Fibroblast of the aortic adventitia (primary cell): ENCODE measurements at regions not wholly inside any gene's neighbourhood (a gene's known extent, or its start where the extent isn't known, plus 50 kb on each side); places are given as distances from the start of the nearest gene placed in this dataset.
"Not testable (repeated sequence)": the region's sequence is repeated elsewhere in the genome, so short reads cannot be mapped to it uniquely, and the experiment has no call there.

ENCODE experiments used
- DNase-seq: peaks from one replicate; pipeline ENCODE4 v3.0.0-alpha.2; 2010; ENCODE audit warnings: low read depth
- H3K4me3 ChIP-seq: 2 replicates; pipeline ENCODE4 v1.5.1; 2011; ENCODE audit warnings: low read depth, mild to moderate bottlenecking, control low read depth, low read length, moderate library complexity
- CTCF ChIP-seq: IDR thresholded peaks from 2 replicates; pipeline ENCODE4 v1.5.1; 2011; ENCODE audit warnings: mild to moderate bottlenecking, low read length, control low read depth, inconsistent platforms; ENCODE audit not compliant: insufficient read depth

GRCh38 chr13:44051405-44051804 is 171.7 kb downstream of the LACC1 start:
- no peak for DNase-seq
- TF ChIP-seq CTCF: no peak
- no peak overlapping the region for H3K4me3 ChIP-seq

- no peak for DNase-seq
Observed at GRCh38 chr13:44051918-44052675, 172.4 kb downstream of the LACC1 start.

DNA sequence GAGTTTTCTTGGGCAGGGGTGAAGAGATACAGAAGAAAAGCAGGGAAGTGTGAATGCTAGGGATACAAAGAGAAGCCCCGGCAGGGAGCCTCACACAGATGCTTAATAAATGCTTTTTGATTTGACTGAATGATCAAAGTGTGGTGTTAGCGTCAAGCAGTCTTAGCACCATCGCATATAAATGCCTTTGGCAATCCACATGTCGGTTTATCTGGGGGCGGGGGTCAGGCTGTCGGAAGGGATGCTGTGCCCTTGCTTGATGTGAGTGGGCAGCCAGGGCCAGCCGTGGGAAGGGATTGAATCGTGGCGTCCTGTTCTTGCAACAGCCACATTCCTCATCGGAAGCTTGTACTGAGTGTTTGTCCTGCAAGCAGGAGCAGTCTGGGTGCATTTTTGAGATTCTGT is 173.1 kb downstream of the LACC1 start:
- TF ChIP-seq CTCF: no peak
- peak; percentile 52 for DNase-seq
- H3K4me3 ChIP-seq: no peak overlapping the region

More at GRCh38 chr13:44051918-44052675, 172.4 kb downstream of the LACC1 start:
- no peak overlapping the region for H3K4me3 ChIP-seq
- no peak for TF ChIP-seq CTCF

DNA sequence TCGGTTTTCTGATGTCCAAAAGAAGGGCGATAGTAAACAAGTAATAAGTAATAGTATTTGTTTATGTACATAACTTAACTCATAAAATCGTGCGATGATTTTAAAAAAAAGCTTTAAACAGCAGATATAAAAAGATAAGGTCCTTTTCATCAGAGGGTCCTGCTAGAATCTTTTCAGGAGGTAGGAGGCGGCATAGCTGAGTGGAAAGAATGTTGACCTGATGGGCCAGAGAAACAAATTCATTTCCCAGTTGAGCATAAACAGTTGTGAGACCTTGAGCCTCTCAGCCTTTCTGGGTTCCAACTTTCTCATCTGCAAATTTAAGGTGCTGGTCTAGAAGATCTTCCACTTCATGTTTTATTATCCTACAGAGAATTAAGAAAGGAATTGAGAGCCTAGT is 173.5 kb downstream of the LACC1 start:
- no peak for TF ChIP-seq CTCF
- no peak for DNase-seq
- no peak overlapping the region for H3K4me3 ChIP-seq

GRCh38 chr13:44054525-44054924 is 174.8 kb downstream of the LACC1 start:
- no peak for DNase-seq
- no peak for TF ChIP-seq CTCF
- H3K4me3 ChIP-seq: no peak overlapping the region

GRCh38 chr13:44055681-44056080 is 176.0 kb downstream of the LACC1 start:
- DNase-seq, H3K4me3 ChIP-seq: not testable (repeated sequence)

- no peak for DNase-seq
- TF ChIP-seq CTCF: no peak
- no peak overlapping the region for H3K4me3 ChIP-seq
Observed at GRCh38 chr13:44058067-44058466, 178.4 kb downstream of the LACC1 start.
